NCI-H1694 (cell line): ENCODE measurements at regions not wholly inside any gene's neighbourhood (a gene's known extent, or its start where the extent isn't known, plus 50 kb on each side); places are given as distances from the start of the nearest gene placed in this dataset.
"Not testable (repeated sequence)": the region's sequence is repeated elsewhere in the genome, so short reads cannot be mapped to it uniquely, and the experiment has no call there.

Experiments used
- DNase-seq: peaks from one replicate; lab custom pipeline; 2025; lab: John Stamatoyannopoulos, UW

DNA sequence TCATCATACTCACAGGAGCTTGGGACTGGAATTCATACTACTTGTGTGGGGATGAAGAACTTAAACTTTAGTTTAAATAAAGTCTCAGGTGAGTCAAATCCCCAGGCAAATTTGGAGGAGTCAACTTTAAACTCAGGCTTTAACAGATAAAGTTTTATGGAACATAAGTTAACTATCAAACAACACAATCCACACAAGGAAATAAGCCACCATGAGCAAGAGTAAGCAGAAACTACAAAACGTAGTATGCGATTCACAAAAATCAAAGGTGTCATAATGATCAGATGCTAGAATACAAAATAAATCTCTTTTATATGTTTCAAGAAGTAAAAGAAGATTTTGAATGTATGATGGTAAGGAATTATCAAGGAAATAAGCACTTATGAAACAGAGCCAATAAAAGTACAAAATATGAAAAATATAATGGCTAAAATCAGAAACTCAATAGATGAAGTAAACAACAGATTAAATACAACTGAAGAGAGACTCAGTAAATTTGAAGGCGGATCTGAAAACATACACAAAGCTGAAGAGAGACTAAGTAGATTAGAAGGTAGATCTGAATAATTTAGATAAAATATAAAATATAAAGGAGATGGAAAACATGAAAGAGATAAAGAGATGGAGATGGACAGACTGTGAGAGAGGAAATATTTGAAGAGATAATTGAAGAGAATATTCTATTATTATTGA lies 97.5 kb upstream of the TWIST2 start:
- DNase-seq = no peak

DNA sequence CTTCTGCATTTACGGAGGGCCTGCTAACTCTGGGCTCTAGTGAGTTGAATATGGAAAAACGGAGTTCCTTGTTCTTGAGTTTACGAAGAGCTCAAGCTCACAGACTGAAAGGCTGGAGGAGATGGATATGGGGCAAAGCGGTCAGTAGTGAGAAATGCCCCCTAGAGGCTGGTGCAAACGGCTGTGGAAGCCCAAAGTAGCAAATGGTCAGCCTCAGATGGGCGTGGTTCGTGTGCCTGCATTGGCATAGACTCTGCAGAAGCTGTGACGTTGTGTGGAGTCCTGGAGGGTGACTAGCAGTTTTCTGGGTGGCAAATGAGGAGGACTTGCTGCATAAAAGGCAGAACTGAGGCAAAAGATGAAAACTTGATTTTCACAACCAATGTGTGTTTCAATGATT lies 93.6 kb upstream of the TWIST2 start:
- DNase-seq = no peak

DNA sequence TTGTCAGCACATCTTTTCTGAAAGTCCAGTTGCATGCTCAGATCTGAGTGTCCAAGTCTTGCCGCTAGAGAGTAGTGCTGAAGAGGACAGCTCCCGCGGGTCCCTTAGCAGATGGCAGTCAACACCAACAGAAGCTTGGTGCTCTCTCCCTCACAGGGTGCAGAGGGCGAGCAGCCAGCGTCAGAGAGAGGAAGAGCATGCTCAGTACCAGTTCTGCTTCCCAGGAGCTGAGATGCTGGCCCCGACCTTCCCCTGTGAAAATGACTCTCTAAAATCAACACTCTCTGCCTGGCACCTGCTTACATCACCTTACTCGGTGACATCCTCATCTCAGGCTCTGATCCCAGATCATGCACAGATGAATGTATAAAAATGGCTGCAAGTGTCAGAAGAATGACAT lies 86.0 kb upstream of the TWIST2 start:
- DNase-seq = peak; percentile 13

DNA sequence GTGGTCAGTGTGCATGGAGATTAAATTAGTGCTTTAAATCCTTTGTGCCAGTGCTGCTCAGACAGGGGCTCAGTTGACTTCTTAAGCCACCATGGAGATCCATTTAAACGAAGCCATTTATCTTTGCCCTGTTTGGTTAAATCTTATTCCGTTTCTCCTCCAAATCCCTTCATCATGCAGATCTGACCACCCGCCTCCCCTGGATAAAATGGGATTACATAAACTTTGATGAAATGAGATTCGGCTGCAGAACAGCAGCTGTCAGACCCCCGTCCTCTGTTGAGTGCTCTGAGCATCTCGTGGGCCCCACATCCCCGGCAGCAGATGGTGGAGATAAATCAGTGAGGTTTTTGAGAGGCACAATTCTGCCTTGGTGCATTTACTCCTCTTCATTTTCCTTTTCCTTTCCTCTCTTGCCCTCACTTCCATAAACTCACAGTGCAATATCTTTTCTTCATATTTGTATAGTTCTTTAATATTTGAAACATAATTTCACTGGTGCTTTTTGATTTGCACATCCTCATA lies 84.4 kb upstream of the TWIST2 start:
- no peak for DNase-seq

DNA sequence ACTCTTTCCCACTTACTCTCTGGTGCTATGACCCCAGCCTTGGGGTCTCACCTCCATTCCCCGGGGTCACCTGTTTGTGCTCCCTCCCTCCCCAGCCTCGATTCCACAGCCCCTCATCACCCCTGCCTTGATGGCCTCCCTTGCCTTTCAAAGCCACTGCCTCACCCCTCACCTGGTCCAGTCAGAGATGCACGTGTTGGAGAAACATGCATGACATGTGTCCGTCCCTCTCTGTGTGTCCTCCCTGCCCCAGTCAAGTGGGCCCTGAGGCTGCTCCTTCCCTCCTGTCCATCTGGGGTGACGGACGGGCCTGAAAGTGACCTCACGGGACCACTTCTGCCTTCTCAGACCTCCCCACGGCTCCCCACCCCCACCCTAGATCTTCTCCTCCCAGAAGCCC lies 82.3 kb upstream of the TWIST2 start:
- DNase-seq = no peak

DNA sequence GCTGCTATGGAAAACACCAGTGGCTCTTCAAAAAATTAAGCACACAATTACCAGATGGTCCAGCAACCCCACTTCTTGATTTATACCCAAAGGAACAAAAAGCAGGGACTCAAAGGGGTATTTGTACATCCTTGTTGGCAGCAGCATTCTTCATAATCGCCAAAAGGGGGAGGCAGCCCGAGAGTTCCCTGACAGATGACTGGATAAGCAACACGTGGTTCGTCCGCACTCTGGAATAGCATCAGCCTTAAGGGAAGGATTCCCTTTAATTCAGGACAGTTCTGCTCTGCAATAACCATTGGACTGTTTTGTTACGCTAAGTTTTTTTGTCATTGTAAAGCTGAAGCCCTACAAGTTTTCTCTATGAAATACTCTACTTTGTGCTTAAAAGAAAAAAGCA lies 76.7 kb upstream of the TWIST2 start:
- no peak for DNase-seq

DNA sequence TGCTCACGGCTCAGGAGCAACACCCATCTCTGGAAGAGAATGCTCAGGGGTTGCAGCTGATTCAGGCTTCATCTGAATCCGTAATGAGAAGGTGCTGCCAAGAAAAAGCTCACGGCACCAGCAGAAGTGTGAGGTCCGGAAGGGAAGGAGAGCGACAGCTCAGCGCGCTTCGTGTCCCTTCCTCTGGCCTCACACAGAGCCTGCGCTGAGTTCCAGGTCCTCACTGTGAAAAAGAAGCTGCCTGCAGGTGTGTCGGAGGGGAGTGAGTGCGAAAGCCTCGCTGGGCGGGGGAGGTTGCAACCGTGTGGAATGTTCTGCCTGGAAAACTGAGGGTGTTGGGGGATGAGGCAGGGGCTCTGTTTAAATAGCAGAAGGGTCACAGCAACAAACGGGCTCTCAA lies 76.2 kb upstream of the TWIST2 start:
- no peak for DNase-seq

DNA sequence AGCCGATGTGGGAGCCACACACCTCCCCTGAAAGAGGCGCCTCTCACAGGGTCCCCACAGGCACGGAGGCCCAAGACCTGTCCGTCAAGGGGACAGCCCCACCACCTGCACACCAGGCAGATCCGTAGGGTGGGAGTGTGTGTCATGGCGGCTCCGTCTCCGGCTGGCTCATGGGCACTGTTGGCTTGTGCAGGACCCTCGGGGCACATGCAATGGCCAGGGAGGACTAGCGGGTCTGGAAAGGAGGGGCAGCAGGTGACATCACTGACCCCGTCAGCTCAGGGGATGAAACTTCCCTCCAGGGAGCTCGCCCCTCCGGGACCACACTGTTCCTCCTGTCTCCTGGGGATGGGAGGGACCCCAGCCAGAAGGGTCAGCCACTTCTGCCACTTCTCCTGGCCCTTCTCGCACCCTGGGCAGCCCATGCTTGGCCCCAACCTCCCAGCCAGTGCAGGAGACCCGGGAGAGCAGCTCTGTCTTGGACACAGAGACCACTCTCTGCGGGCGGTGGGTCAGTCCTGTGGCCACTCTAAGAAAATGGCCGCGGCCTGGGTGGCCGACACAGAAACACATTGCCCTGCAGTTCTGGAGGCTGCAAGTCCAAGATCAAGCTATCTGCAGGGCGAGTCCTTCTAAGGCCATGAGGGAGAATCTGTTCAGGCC lies 75.1 kb upstream of the TWIST2 start:
- no peak for DNase-seq

DNA sequence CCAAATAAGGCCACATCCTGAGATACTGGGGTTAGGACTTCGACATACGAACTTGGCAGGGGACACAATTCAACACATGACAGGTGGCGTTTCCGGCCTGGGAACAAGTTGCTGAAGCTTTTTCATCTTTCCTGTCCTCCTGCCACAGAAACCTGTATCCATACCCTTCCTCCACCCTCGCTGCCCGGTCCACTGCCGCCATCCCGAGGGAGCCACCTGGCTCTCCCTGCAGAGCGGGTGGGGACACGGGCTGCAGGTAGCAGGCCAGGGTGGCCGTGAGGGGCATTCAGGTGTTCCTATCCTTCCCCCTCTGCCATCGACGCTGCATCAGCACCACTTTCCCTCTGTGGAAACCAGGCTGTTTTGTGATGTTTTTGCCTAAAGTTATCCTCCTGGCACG lies 74.4 kb upstream of the TWIST2 start:
- no peak for DNase-seq

DNA sequence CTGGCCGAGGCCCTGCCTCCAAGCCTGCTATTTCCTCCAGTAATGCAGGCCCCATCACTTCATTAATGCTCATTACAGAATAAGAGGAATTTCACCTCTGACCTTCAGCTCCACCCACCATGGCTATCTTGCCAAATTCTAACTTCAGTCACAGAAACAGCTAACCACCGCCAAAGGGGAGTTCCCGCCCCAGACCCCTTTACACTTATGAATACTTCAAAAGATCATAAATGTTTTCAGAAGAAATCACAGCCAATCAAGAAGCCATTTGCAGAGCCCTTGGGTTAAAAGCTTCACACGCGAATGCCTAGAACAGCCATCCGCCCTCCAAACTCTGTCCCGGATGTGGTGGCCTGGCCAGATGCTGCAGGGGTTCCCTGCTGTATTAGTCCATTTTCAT lies 73.8 kb upstream of the TWIST2 start:
- no peak for DNase-seq

DNA sequence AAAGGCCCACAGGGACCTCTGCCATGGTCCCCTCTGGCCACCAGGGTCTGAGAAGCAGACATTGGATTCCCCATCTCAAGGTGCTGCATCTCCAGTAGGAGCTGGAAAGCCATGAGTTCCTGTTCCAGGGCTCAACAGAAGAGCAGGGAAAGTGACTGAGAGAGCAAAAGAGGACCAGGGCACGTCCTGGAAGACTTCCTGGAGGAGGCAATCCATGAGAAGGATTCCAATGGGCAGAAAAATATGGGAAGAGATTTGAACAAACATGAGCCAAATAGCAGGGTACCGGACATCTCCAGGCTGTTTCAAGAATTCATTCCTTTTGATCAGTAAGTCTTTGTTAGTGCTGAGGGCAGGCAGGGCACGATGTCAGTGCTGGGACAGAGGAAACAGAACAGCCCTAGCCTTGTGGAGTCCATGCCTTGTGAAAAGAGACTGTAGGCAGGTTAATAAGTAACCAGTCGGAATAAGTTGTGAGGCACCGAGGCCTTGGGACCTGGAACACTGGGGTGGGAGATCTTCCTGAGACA lies 72.8 kb upstream of the TWIST2 start:
- no peak for DNase-seq

DNA sequence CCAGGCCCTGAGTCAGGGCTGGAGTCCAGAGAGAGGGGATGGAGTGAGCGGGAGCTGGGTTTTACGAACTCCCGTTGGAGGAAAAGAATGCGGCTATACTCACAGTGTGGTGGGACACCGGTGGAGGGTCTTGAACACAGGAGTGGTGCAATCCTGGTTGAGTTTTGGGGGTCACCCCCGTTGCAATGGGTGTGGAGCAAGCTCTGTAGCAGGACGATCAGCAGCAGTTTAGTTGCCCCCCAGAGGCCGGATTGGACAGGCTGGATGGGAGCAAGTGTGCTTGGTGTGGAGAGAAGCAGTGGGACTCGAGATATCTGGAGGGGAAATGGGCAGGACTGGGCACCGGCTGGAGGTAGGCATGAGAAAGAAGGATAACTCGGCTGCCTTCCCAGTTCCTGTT lies 72.3 kb upstream of the TWIST2 start:
- no peak for DNase-seq

DNA sequence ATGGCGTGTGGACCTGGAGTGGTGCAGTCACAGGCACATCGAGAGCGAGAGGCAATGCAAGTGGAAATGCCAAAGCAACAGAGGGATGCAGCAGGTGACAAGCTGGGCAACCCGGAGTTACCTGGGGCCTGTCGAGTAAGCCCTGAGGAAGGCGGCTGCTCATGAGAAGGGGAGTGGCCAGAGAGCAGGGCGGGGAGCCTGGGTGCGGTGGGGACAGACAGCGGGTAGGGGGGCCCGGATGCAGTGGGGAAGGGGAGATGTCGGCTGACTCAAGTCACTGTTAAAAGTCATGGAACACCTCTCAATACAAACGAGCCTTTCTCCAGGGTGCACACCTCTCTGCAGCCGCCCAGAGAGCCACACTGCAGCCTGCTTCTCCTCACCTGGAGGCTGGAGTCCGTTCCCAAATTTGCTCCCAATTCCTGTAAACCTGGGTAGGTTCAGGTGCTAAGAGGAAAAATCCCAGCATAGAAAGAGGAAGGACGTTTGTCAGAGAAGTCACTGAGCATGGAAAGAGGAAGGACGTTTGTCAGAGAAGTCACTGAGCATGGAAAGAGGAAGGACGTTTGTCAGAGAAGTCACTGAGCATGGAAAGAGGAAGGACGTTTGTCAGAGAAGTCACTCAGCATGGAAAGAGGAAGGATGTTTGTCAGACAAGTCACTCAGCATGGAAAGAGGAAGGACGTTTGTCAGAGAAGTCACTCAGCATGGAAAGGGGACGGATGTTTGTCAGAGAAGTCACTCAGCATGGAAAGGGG lies 71.7 kb upstream of the TWIST2 start:
- no peak for DNase-seq

DNA sequence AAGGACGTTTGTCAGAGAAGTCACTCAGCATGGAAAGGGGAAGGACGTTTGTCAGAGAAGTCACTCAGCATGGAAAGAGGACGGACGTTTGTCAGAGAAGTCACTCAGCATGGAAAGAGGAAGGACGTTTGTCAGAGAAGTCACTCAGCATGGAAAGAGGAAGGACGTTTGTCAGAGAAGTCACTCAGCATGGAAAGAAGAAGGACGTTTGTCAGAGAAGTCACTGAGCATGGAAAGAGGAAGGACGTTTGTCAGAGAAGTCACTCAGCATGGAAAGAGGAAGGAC lies 71.2 kb upstream of the TWIST2 start:
- not testable (repeated sequence) for DNase-seq

DNA sequence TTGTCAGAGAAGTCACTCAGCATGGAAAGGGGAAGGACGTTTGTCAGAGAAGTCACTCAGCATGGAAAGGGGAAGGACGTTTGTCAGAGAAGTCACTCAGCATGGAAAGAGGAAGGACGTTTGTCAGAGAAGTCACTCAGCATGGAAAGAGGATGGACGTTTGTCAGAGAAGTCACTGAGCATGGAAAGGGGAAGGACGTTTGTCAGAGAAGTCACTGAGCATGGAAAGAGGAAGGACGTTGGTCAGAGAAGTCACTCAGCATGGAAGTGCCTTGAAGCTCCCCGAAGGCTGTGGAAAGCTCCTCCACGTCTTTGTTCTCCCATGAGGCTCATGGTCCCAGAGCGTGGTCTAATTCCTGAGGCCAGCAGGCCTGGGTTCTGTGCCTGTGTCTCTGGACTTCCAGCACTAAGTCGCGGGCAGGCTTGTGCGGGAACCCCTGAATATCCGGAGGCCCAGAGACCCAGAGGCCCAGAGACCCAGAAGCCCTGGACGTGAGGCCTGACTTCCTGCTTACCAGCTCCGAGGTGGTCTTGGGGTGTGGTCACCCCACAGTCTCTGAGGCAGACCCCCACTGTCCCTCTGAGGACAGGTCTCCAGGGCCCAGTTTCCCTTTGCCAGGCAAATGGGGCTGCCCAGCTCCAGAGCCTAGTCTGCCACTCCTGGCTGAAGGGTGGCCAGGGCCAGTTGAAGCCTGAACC lies 70.4 kb upstream of the TWIST2 start:
- DNase-seq = no peak

DNA sequence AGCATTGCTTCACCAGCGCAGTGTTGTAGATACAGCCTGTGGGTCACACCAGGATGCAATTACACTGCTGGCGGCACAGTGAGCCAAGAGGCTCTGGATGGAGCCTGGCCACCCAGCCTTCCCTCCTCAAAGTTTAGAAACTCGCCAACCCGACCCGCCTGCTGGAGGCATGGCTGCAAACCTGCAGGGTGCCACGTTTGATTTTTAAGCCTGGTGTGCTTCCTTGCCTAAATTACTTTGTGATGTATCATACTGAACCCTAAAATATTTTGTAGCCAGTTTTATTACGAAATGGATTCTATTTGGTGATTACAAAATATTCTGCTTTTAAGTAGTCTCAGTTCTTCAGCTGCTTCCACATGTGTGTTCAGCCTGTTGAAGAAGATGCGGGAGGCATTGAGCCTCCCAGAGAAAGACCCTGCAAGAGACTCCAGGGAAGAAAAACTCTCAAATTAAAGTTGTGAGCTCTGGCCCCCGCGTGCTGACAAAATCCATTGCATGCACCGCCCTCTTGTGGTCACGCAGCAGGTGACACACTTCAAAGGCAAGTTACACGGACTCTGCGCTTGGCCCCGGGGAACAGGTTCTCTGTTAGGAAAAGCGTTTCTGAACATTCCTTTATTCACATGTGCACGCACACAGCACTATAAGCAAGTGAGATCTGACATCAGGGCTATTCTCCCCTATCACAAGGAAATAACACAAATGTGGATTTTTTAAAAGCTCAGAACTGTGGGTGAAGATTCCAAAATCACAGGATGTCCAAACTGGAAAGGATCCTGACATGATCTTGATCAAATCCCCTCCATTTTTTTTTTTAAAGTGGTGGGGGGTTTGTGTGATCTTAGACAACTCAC lies 63.0 kb upstream of the TWIST2 start:
- DNase-seq = peak; percentile 57

DNA sequence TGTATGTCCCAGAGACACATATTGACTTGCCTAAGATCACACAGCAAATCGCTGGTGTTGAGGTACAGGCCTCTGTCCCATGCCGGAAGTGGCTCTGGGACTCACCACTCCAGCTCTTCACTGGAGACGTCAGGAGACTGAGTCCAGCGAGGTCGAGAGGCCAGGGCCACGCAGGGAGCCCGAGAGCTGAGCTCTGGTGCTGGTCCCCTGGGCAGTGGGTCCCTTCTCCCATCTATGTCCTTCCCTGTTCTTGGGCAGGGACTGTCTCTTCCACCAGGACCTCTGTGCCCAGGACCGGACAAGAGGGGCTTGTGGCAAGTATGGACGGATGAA lies 62.4 kb upstream of the TWIST2 start:
- no peak for DNase-seq

DNA sequence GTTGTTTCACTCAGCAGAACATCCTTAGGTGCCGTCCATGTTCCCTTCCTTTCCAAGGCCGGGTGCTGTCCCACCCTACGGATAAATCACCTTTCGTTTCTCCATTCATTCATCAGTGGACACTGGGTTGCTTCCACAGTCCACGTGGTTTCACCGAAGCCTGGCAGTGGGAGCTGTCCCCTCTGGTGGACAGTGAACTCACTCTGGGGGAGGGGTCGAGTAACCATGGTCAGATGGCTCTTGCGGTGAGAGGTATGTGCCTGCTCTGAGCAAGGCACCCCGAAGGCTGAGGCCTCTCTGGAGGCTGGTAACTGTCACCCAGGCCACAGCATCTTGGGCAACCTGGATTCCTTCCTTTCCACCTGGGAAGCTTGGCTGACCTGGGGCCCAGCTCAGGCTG lies 61.5 kb upstream of the TWIST2 start:
- DNase-seq = no peak

DNA sequence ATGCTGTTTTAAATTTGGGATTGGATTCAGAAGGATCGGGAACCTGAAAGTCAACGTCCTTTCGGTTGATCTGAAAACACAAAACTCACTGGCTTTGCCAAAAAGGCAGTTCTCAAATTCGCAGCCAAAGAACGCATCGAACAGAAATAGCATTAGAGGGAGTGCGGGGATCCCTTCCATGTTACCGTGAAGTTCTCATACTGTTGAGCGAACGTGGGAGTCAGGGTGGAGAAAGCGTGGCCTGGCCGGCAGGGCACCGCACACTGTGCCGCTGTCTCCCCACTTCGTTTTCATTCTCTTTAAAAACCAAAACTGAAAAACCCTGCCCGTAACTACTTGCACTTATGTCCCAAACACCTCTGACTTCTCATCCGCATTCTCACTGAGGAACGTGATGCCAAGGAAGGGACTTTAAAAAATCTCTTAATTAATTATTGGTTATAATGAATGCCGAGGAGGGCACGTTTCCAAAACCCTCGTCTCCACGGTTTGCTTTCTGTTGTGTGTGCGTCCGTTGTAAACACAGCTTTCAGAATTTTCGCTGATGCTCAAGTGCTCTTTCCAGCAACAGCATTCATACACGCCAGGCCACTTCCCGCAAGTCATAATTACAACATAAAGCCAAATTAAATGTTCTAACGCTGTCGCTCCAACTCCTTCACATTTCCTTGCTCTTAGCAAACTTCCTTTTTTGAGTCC lies 60.9 kb upstream of the TWIST2 start:
- no peak for DNase-seq

DNA sequence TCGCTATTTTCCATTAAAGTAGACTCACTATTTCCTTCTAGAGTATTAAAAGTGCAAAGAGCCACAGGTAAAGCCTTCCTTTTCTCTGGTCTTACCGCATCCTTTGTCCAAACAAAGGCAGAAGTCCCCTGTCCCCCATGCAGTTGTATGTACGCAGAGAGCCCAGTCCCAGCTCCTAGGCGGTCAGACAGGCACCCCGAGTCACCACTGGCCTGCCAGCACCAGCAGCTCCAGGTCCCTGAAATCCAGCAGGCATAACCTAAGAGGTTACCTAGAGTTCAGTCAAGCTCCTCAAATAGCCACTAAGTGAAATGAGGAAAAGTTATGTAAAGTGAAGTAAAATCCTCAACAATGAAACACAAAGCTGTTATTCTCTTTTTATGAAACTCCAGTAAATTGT lies 60.4 kb upstream of the TWIST2 start:
- DNase-seq = no peak

DNA sequence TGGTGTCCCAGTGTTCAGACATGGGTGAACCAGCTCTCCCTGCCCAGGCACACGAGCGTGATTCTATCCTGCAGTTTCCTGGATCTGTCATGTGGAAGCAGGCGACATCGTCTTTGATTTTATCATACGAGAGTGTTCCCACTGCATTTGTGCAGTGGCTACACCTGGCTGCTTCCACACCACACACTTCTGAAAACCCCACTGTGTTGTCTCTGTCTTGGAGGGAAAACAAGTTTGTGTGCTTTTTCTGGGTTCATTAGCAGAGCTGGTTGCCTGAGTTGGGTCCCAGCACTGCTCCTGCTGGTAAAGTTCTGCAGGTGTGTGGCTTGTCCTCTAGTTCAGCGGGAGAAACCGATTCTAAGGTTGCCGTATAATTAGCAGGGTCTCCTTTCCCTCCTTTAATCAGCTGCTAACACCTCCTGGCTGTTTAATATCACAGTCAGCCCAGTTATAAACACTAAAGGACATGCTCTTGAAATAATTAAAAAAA lies 58.5 kb upstream of the TWIST2 start:
- DNase-seq = no peak
